DND-41 (cell line): ENCODE measurements at regions not wholly inside any gene's neighbourhood (a gene's known extent, or its start where the extent isn't known, plus 50 kb on each side); places are given as distances from the start of the nearest gene placed in this dataset.

Source experiments
- CTCF ChIP-seq: IDR thresholded peaks from 2 replicates; pipeline ENCODE4 v1.5.1; 2012; ENCODE audit warnings: borderline replicate concordance, low read length, moderate library complexity, mild to moderate bottlenecking; ENCODE audit not compliant: poor library complexity, severe bottlenecking; ENCODE audit errors: extremely low read depth
- EZH2 ChIP-seq: IDR thresholded peaks from 3 replicates; pipeline ENCODE4 v1.6.1; 2012; ENCODE audit warnings: borderline replicate concordance, low read depth, mild to moderate bottlenecking, moderate library complexity, low read length, inconsistent platforms; ENCODE audit not compliant: severe bottlenecking

GRCh38 chr17:83005639-83006038 lies 73.8 kb upstream of the METRNL start:
- TF ChIP-seq CTCF: no peak
- TF ChIP-seq EZH2: no peak
